Chondrocyte (in vitro differentiated cells): ENCODE measurements at regions not wholly inside any gene's neighbourhood (a gene's known extent, or its start where the extent isn't known, plus 50 kb on each side); places are given as distances from the start of the nearest gene placed in this dataset.
A peak's percentile ranks its signal among the peaks of the same experiment; 100 is the strongest.

Experiments used
- DNase-seq: peaks from one replicate; pipeline ENCODE4 v3.0.0; 2021; ENCODE audit warnings: mixed read lengths, low spot score
- H3K27ac Mint-ChIP-seq: one replicate; pipeline ENCODE4 v1.8.0; 2021; ENCODE audit warnings: mild to moderate bottlenecking, moderate library complexity, mixed read lengths; ENCODE audit not compliant: unreplicated experiment
- H3K27me3 Mint-ChIP-seq: 2 replicates; pipeline ENCODE4 v1.8.0; 2021; ENCODE audit warnings: low read depth, mixed read lengths
- H3K36me3 Mint-ChIP-seq: 2 replicates; pipeline ENCODE4 v1.8.0; 2021; ENCODE audit warnings: low read depth, mixed read lengths
- H3K4me1 Mint-ChIP-seq: 2 replicates; pipeline ENCODE4 v1.8.0; 2021; ENCODE audit warnings: low read depth, mild to moderate bottlenecking, mixed read lengths
- H3K4me3 Mint-ChIP-seq: one replicate; pipeline ENCODE4 v1.8.0; 2021; ENCODE audit warnings: mild to moderate bottlenecking, moderate library complexity, mixed read lengths; ENCODE audit not compliant: unreplicated experiment
- H3K9me3 Mint-ChIP-seq: 2 replicates; pipeline ENCODE4 v1.8.0; 2021; ENCODE audit warnings: low read depth, mixed read lengths
- CTCF ChIP-seq: fragments of 200-600 bp; sonication (generic); IDR thresholded peaks from 2 replicates; pipeline ENCODE4 v1.5.0; 2021; ENCODE audit warnings: antibody characterized with exemption, mild to moderate bottlenecking, moderate library complexity

DNA sequence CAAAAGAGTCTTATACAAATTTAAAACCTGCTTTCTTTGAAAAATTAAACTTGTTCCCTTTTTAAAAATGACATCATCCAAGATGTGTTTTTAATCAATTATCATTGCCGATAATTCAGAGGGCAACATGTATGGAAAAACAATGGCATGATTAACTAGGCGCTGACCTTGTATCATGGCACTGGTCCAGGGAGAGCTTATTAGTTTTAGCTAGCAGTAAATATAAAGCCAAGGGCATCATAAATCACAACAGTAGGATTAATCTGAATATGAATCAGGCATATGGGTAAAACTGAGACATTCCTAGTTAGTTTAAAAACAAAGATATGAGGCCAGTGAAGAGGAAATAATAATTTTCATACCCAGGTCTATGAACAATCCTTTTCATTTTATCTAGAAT lies 374.0 kb downstream of the HDGFL1 start:
- TF ChIP-seq CTCF, result no peak
- DNase-seq, result no peak
- Mint-ChIP-seq H3K27ac (no peak overlapping the region), H3K9me3 (peaks cover 7% of the 10 kb centered on the region), H3K4me3 (no peak overlapping the region), H3K27me3 (no peaks in the 10 kb centered on the region), H3K36me3 (peaks cover 3% of the 10 kb centered on the region), H3K4me1 (peaks cover 28% of the 10 kb centered on the region)

- H3K27ac Mint-ChIP-seq, result no peak overlapping the region
- no peak overlapping the region for H3K4me3 Mint-ChIP-seq
- no peaks in the 10 kb centered on the region for H3K36me3 Mint-ChIP-seq
- no peak for DNase-seq
- H3K4me1 Mint-ChIP-seq, result peaks cover 21% of the 10 kb centered on the region
- TF ChIP-seq CTCF, result no peak
- H3K9me3 Mint-ChIP-seq, result no peaks in the 10 kb centered on the region
- H3K27me3 Mint-ChIP-seq, result no peaks in the 10 kb centered on the region
These were observed 380.6 kb downstream of the HDGFL1 start for GRCh38 chr6:22949967-22950366.

DNA sequence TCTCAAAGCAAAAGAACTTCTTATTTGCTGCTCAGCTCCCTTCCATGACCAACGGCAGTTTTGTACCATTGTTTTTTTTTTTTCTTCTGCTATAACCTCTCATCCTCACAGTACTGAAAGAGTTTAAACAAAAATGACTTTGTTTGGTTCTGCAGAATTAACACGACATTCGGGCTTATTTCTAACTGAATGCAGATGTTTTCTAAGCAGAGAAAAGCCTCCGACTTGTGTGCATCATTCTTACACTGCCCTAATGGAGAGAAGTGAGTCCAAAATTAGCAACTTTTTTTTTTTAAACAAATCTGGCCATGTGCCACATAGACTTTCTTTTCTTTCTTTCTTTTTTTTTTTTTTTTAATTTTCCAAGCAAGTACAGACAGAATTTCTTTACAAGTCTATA lies 382.7 kb downstream of the HDGFL1 start:
- no peaks in the 10 kb centered on the region for H3K36me3 Mint-ChIP-seq
- no peak for DNase-seq
- no peak overlapping the region for H3K4me3 Mint-ChIP-seq
- no peaks in the 10 kb centered on the region for H3K27me3 Mint-ChIP-seq
- no peaks in the 10 kb centered on the region for H3K9me3 Mint-ChIP-seq
- no peak for TF ChIP-seq CTCF
- H3K27ac Mint-ChIP-seq, result no peak overlapping the region
- H3K4me1 Mint-ChIP-seq, result peaks cover 31% of the 10 kb centered on the region

GRCh38 chr6:22954749-22955385 lies 385.5 kb downstream of the HDGFL1 start:
- peak overlapping the region; percentile 49 for H3K4me3 Mint-ChIP-seq
- peaks cover 3% of the 10 kb centered on the region for H3K36me3 Mint-ChIP-seq
- no peak for DNase-seq
- H3K27me3 Mint-ChIP-seq, result no peaks in the 10 kb centered on the region
- H3K9me3 Mint-ChIP-seq, result peaks cover 11% of the 10 kb centered on the region
- TF ChIP-seq CTCF, result no peak
- H3K4me1 Mint-ChIP-seq, result peaks cover 29% of the 10 kb centered on the region
- peak overlapping the region; percentile 12 for H3K27ac Mint-ChIP-seq

DNA sequence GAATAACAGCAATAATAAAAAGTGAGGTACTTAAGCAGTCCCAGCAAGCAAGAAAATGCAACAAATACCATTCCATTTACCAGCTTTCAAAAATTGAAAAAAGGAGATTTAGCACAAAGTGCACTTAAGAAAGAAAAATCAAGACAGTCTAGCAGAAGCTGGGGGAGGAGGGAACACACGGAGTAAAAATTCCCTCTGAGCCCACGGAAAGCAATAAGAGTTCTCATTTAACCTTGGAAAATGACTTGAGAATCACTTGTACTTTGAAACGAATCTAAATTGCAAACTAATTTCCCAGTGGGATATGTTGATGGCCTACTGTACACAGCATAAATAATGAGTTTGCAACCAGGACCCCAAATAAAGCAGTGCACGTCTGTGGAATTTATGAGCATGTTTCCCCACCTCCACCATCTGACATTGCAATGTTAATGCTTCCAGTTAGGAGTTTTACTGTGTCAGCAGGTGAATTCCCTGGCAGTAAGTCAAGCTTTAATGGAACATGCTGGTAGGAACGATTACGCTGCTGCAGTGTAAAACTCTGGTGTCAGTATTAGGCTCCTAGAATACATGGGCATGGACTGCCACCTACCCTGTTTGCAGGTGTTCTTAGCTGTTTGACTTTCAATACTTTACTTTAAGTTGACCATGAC lies 386.8 kb downstream of the HDGFL1 start:
- DNase-seq, result no peak

More for the DNA sequence above, 386.8 kb downstream of the HDGFL1 start:
- Mint-ChIP-seq H3K27ac (no peak overlapping the region), H3K4me1 (peaks cover 27% of the 10 kb centered on the region), H3K4me3 (no peak overlapping the region), H3K36me3 (peaks cover 3% of the 10 kb centered on the region), H3K27me3 (no peaks in the 10 kb centered on the region), H3K9me3 (peaks cover 11% of the 10 kb centered on the region)
- no peak for TF ChIP-seq CTCF
